ENCODE measurements at regions not wholly inside any gene's neighbourhood (a gene's known extent, or its start where the extent isn't known, plus 50 kb on each side); places are given as distances from the start of the nearest gene placed in this dataset.
"Not testable (repeated sequence)": the region's sequence is repeated elsewhere in the genome, so short reads cannot be mapped to it uniquely, and the experiment has no call there.

- TF ChIP-seq ZFX (IDR thresholded peaks at IDR 0.05) (no peak), CTCF (conservative IDR thresholded peaks at IDR 0.05) (no peak)
- no peak overlapping the region for H3K27ac ChIP-seq
Observed at GRCh38 chr6:85368631-85369030, 81.3 kb upstream of the NT5E start.

- TF ChIP-seq CTCF (conservative IDR thresholded peaks at IDR 0.05) (no peak), ZFX (IDR thresholded peaks at IDR 0.05) (no peak)
- no peak overlapping the region for H3K27ac ChIP-seq
Observed at GRCh38 chr6:85364344-85364743, 85.5 kb upstream of the NT5E start.

GRCh38 chr6:85363870-85364269, 86.0 kb upstream of the NT5E start:
- TF ChIP-seq ZFX (IDR thresholded peaks at IDR 0.05), result no peak
- H3K27ac ChIP-seq, result no peak overlapping the region

GRCh38 chr6:85362652-85363310, 87.1 kb upstream of the NT5E start:
- TF ChIP-seq CTCF (conservative IDR thresholded peaks at IDR 0.05) (no peak), ZFX (IDR thresholded peaks at IDR 0.05) (no peak)
- no peak overlapping the region for H3K27ac ChIP-seq

GRCh38 chr6:85361643-85362014, 88.3 kb upstream of the NT5E start:
- TF ChIP-seq CTCF (conservative IDR thresholded peaks at IDR 0.05) (no peak), ZFX (IDR thresholded peaks at IDR 0.05) (no peak)
- H3K27ac ChIP-seq, result no peak overlapping the region

GRCh38 chr6:85360794-85361642, 88.9 kb upstream of the NT5E start:
- no peak overlapping the region for H3K27ac ChIP-seq
- no peak for TF ChIP-seq ZFX (IDR thresholded peaks at IDR 0.05)

- no peak overlapping the region for H3K27ac ChIP-seq
- TF ChIP-seq ZFX (IDR thresholded peaks at IDR 0.05) (no peak), CTCF (conservative IDR thresholded peaks at IDR 0.05) (no peak)
Observed at GRCh38 chr6:85357651-85358050, 92.2 kb upstream of the NT5E start.

- not testable (repeated sequence) for H3K27ac ChIP-seq
Observed at GRCh38 chr6:85356743-85357142, 93.1 kb upstream of the NT5E start.

- TF ChIP-seq ZFX (IDR thresholded peaks at IDR 0.05), result no peak
- TF ChIP-seq CTCF (conservative IDR thresholded peaks at IDR 0.05), result no peak
- no peak overlapping the region for H3K27ac ChIP-seq
Observed at GRCh38 chr6:85355816-85356215, 94.1 kb upstream of the NT5E start.

All from C4-2B (cell line).